C4-2B (cell line): ENCODE measurements at regions not wholly inside any gene's neighbourhood (a gene's known extent, or its start where the extent isn't known, plus 50 kb on each side); places are given as distances from the start of the nearest gene placed in this dataset.
A peak's percentile ranks its signal among the peaks of the same experiment; 100 is the strongest.

Experiments used
- H3K27ac ChIP-seq: fragments of 450-650 bp; 2 replicates; pipeline ENCODE4 v1.5.1; 2017
- ZFX ChIP-seq: fragments of 450-650 bp; IDR thresholded peaks from 2 replicates; pipeline ENCODE4 v1.6.1; 2017
- TF ChIP-seq, protein P1 (sequence below): fragments of 450-650 bp; conservative IDR thresholded peaks from 2 replicates; pipeline ENCODE4 v1.5.1; 2017; ENCODE audit warnings: mild to moderate bottlenecking

DNA sequence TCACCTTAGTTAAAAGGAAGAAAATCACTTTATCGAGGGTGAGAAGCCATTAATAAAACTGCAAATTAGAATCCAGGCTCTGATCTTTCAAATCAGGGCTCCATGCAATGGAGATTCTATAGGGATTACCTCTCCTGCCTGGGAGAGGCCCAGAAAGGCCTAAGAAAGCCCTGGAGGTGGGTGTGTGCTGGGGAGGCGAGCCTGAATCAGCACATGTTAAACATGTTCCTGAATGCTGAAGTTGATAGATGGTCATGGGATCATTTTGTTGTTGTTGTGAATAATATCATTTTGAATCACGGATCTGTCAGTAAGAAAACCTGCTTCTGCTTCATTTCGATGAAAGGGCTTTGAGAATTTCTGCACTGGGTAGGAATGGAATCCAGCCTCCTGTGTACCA, 254.3 kb downstream of the ACKR3 start:
- TF ChIP-seq, protein P1, sequence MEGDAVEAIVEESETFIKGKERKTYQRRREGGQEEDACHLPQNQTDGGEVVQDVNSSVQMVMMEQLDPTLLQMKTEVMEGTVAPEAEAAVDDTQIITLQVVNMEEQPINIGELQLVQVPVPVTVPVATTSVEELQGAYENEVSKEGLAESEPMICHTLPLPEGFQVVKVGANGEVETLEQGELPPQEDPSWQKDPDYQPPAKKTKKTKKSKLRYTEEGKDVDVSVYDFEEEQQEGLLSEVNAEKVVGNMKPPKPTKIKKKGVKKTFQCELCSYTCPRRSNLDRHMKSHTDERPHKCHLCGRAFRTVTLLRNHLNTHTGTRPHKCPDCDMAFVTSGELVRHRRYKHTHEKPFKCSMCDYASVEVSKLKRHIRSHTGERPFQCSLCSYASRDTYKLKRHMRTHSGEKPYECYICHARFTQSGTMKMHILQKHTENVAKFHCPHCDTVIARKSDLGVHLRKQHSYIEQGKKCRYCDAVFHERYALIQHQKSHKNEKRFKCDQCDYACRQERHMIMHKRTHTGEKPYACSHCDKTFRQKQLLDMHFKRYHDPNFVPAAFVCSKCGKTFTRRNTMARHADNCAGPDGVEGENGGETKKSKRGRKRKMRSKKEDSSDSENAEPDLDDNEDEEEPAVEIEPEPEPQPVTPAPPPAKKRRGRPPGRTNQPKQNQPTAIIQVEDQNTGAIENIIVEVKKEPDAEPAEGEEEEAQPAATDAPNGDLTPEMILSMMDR, result no peak
- TF ChIP-seq ZFX, result 0 out of 2 replicates have a peak, but pooled peaks have one; percentile 22
- H3K27ac ChIP-seq, result peak overlapping the region; percentile 72; the same call in 1 of the 2 replicates

DNA sequence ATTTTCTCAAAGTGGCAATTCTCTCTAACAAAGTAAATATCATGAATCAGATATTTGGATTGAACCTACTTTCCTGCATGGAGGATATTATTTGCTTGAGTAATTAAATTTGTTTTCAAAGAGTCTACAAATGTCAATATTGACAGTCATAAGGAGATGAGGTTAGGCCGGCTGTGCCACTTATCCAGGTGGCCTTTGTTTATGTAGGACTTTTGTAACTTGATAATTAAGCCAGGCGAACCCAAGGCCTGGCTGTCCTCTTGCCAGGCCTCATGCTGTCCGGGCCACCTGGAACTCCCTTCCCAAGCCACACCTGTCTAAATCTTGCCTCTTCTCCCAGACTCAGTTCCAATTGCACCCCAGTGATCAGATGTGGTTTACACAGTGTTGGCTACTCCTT, 255.2 kb downstream of the ACKR3 start:
- H3K27ac ChIP-seq, result peak overlapping the region; percentile 99
- no peak for TF ChIP-seq ZFX
- TF ChIP-seq, protein P1, result no peak

DNA sequence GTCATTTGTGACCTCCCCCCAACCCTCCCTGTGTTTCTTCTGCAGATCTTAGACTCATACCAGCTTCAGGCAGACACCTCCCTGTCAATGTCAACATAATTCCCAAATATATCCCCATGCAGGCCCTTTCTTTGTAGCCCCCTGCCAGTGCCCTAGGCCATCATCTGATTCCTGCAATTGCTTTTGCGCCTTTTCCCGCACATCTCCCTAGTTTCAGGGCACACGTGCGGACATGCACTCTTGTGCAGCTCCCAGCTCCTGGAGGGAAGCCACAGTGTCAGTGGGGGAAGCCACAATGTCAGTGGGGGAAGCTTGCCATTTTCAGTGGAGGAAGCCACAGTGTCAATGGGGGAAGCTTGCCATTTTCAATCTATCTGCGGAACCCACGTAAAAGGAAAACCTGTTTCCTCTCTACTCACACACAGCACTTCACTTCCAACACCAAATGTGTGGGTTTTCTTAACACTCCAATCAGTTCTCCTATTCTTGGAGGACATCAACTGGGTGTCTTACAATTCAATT, 256.4 kb downstream of the ACKR3 start:
- TF ChIP-seq, protein P1, result no peak
- TF ChIP-seq ZFX, result no peak
- H3K27ac ChIP-seq, result peak overlapping the region; percentile 99

DNA sequence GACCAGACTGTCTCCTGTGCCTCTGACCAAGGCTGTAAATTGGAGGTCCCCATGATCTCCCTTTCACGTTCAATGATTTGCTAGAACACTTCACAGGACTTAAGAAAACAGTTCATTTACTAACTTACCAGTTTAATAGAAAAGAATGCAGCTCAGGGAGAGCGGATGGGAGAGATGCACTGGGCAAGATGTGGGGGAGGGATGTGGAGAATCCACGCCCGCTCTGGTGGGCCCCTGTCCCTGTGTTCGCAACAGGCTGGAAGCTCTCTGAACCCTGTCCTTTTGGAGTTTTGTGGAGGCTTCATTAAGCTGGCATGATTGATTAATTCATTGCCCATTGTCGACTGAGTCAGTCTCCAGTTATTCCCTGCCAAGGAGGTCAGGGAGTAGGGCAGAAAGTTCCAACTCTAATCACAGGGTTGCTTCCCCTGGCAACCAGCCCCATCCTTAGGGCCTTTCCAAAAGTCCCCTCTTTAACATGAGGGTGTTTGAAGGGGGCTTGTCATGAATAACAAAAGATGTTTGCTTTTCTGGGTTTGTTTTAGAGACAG, 257.1 kb downstream of the ACKR3 start:
- no peak for TF ChIP-seq ZFX
- peak overlapping the region; percentile 99 for H3K27ac ChIP-seq

DNA sequence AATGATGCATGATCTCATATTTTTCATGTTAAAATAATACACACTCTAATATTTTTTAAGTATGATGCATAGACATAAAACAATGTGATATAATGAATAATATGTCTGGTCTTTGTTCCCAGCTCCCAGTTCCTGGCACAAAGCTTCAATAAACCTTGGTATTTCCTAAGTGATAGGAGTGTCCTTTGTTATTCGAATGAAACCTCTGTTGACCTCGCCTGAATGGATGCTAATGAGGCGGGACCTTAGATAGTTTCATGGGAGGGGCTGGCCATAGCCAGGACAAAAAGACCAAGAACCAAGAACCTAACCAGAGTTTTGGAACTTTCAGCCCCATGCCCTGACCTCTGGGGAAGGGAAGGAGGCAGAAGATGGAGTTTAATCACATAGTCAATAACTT, 257.7 kb upstream of the COPS8 start:
- no peak overlapping the region for H3K27ac ChIP-seq
- no peak for TF ChIP-seq ZFX
- TF ChIP-seq, protein P1, result no peak

DNA sequence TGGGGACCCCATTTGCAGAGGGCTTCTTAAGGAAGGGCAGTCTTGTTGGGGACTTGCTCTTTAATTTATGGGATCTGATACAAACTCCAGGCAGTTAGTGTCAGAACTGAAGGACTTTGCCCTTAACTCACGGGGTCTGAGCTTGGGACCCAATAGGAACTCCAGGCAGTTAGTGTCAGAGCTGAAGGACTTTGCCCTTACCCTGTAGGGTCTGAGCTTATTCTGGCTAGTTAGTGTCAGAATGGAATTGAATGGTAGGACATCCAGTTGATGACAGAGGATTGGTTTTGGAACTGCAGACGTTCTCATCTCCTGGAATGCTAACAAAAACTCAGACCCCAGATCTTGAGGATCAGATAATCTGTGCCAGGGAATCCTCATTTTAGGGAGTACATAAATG, 256.9 kb upstream of the COPS8 start:
- no peak overlapping the region for H3K27ac ChIP-seq
- TF ChIP-seq, protein P1, result no peak
- no peak for TF ChIP-seq ZFX

DNA sequence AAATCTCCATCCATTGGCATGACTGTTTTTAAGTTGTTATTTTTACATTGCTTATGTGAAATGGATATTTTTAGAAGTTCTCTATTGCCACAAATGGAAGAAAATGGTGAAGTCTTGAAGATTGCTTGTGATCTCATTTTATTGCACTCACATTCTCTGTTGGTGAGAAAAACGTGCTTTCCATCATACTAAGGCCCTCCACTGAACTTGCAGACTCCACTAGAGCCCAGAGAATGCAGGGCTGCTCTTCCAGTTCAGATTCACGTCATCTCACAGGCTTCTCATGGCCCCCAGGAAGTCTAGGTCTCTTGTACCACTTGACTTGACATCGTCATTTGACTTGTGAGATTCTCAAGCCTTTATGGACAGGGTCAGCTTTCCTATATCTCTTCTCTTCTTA, 254.8 kb upstream of the COPS8 start:
- no peak for TF ChIP-seq ZFX
- TF ChIP-seq, protein P1, result no peak
- H3K27ac ChIP-seq, result no peak overlapping the region

DNA sequence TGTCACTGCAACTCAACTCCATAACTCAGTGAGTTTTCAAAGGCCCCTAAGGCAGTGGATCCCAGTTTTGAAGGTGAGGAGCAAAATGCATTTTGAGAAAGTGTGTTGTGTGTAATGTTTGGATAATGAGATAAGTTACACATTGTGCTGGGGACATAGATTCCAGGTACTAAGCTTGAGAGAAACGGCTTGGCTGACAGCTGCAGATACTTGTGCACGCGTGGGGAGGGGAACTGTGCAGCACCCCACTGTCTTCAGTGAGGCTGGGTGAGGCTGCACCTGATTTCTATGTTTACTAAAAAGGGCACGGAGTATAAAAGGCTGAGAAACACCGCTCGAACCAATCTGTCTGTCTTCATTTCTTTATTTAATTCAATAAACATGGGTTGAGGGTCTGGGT, 254.0 kb upstream of the COPS8 start:
- TF ChIP-seq, protein P1, result no peak
- TF ChIP-seq ZFX, result no peak
- H3K27ac ChIP-seq, result no peak overlapping the region
